ENCODE measurements at regions not wholly inside any gene's neighbourhood (a gene's known extent, or its start where the extent isn't known, plus 50 kb on each side); places are given as distances from the start of the nearest gene placed in this dataset.
A peak's percentile ranks its signal among the peaks of the same experiment; 100 is the strongest.

GRCh38 chr6:56715741-56716140 lies 73.1 kb upstream of the DST start:
- no peak for TF ChIP-seq CTCF (IDR thresholded peaks at IDR 0.05; ENCODE audit: insufficient read depth, low read depth, low read length, missing control alignments)
- no peak overlapping the region for H3K4me3 ChIP-seq (ENCODE audit: low read depth, low read length)
- DNase-seq (ENCODE audit: low read depth) = no peak

GRCh38 chr6:56714982-56715456 lies 72.3 kb upstream of the DST start:
- no peak for DNase-seq (ENCODE audit: low read depth)
- no peak overlapping the region for H3K4me3 ChIP-seq (ENCODE audit: low read depth, low read length)
- TF ChIP-seq CTCF (IDR thresholded peaks at IDR 0.05; ENCODE audit: insufficient read depth, low read depth, low read length, missing control alignments) = no peak

GRCh38 chr6:56714273-56714672 lies 71.6 kb upstream of the DST start:
- no peak overlapping the region for H3K4me3 ChIP-seq (ENCODE audit: low read depth, low read length)
- DNase-seq (ENCODE audit: low read depth) = peak; percentile 18
- TF ChIP-seq CTCF (IDR thresholded peaks at IDR 0.05; ENCODE audit: insufficient read depth, low read depth, low read length, missing control alignments) = no peak

GRCh38 chr6:56713254-56713672 lies 70.6 kb upstream of the DST start:
- TF ChIP-seq CTCF (IDR thresholded peaks at IDR 0.05; ENCODE audit: insufficient read depth, low read depth, low read length, missing control alignments) = no peak
- H3K4me3 ChIP-seq (ENCODE audit: low read depth, low read length) = no peak overlapping the region
- DNase-seq (ENCODE audit: low read depth) = peak; percentile 24

GRCh38 chr6:56710967-56711366 lies 68.3 kb upstream of the DST start:
- no peak overlapping the region for H3K4me3 ChIP-seq (ENCODE audit: low read depth, low read length)
- DNase-seq (ENCODE audit: low read depth) = no peak
- TF ChIP-seq CTCF (IDR thresholded peaks at IDR 0.05; ENCODE audit: insufficient read depth, low read depth, low read length, missing control alignments) = no peak

GRCh38 chr6:56709650-56710049 lies 67.0 kb upstream of the DST start:
- no peak overlapping the region for H3K4me3 ChIP-seq (ENCODE audit: low read depth, low read length)
- TF ChIP-seq CTCF (IDR thresholded peaks at IDR 0.05; ENCODE audit: insufficient read depth, low read depth, low read length, missing control alignments) = no peak
- no peak for DNase-seq (ENCODE audit: low read depth)

GRCh38 chr6:56708810-56709597 lies 66.3 kb upstream of the DST start:
- DNase-seq (ENCODE audit: low read depth) = peak; percentile 71
- H3K4me3 ChIP-seq (ENCODE audit: low read depth, low read length) = no peak overlapping the region
- peak; percentile 42 for TF ChIP-seq CTCF (IDR thresholded peaks at IDR 0.05; ENCODE audit: insufficient read depth, low read depth, low read length, missing control alignments)
